ENCODE measurements at regions not wholly inside any gene's neighbourhood (a gene's known extent, or its start where the extent isn't known, plus 50 kb on each side); places are given as distances from the start of the nearest gene placed in this dataset.

GRCh38 chr11:91694331-91694730 lies 530.3 kb upstream of the FAT3 start:
- TF ChIP-seq CTCF (IDR thresholded peaks at IDR 0.05; ENCODE audit: insufficient read depth, low read length) (no peak), SPI1 (IDR thresholded peaks at IDR 0.05; ENCODE audit: borderline replicate concordance, low read depth) (no peak), POLR2AphosphoS5 (IDR thresholded peaks at IDR 0.05; ENCODE audit: low read depth) (no peak)
